Prostate gland (tissue), 2 donors: ENCODE measurements at regions not wholly inside any gene's neighbourhood (a gene's known extent, or its start where the extent isn't known, plus 50 kb on each side); places are given as distances from the start of the nearest gene placed in this dataset.
A peak's percentile ranks its signal among the peaks of the same experiment; 100 is the strongest.

ENCODE experiments used
- DNase-seq: peaks from one replicate; pipeline ENCODE4 v3.0.0-alpha.2; 2019; ENCODE audit warnings: low spot score
- H3K27ac ChIP-seq, 2 donors: fragments of 200-600 bp; sonication (generic); 2 replicates each; pipeline ENCODE4 v1.5.1; 2017 to 2019
- H3K27me3 ChIP-seq: fragments of 200-600 bp; sonication (generic); replicated peaks from 2 replicates; pipeline ENCODE4 v1.5.1; 2019; ENCODE audit not compliant: insufficient read depth
- H3K36me3 ChIP-seq, 2 donors: fragments of 200-600 bp; sonication (generic); 1 replicate in 1 of 2; 2 replicates in 1 of 2; pipeline versions ENCODE4 v1.5.1 to v1.8.1; 2017 to 2019
- H3K4me1 ChIP-seq: fragments of 200-600 bp; sonication (generic); replicated peaks from 2 replicates; pipeline ENCODE4 v1.5.1; 2019
- H3K4me3 ChIP-seq, 2 donors: fragments of 200-600 bp; sonication (generic); 2 replicates each; pipeline ENCODE4 v1.5.1; 2017 to 2019
- H3K9me3 ChIP-seq: fragments of 200-600 bp; sonication (generic); 2 replicates; pipeline ENCODE4 v1.5.1; 2017
- CTCF ChIP-seq, 4 experiments: fragments of 200-600 bp in 2 of 4; fragments of 450-650 bp in 2 of 4; sonication (generic) in 2 of 4; IDR thresholded peaks; 1 replicate in 3 of 4; 2 replicates in 1 of 4; pipeline ENCODE4 v1.5.1; 2016 to 2019; ENCODE audit warnings: antibody characterized with exemption in 4 of 4, mild to moderate bottlenecking in 2 of 4, moderate library complexity in 2 of 4
- POLR2A ChIP-seq: fragments of 450-650 bp; IDR thresholded peaks from one replicate; pipeline ENCODE4 v1.6.1; 2016; ENCODE audit warnings: antibody characterized with exemption, mild to moderate bottlenecking
- POLR2AphosphoS5 ChIP-seq: sonication (generic); formaldehyde crosslinking; IDR thresholded peaks from one replicate; pipeline ENCODE4 v1.6.1; 2017; ENCODE audit warnings: antibody characterized with exemption
- WGBS: methylation state at CpG from one replicate; pipeline ENCODE4 v1.1.5; 2018; 5-methylcytosine and 5-hydroxymethylcytosine counted together
- intact Hi-C: fragments of 100-400 bp; cut with DNase I; formaldehyde crosslinking; loops from one replicate; pipeline ENCODE4 v1.14.2; 2022

- Histone ChIP-seq H3K27ac (no peak overlapping the region), H3K27me3 (no peaks in the 10 kb centered on the region), H3K9me3 (no peaks in the 10 kb centered on the region), H3K4me1 (no peaks in the 10 kb centered on the region), H3K4me3 (no peak overlapping the region), H3K36me3 (no peaks in the 10 kb centered on the region)
- no peak for DNase-seq
- intact Hi-C loops = no loop called here
- TF ChIP-seq CTCF (IDR thresholded peaks at IDR 0.05) (no peak), POLR2AphosphoS5 (peak; percentile 4), POLR2A (no peak)
- 36% methylated on average over 3 of the region's 3 CpGs for WGBS
These were observed 140.6 kb downstream of the JCAD start for GRCh38 chr10:29918623-29919400.

- 47% methylated on average over 4 of the region's 4 CpGs for WGBS
- Histone ChIP-seq H3K27ac (peak overlapping the region; percentile 9 to 18), H3K4me3 (no peak overlapping the region), H3K27me3 (no peaks in the 10 kb centered on the region), H3K36me3 (no peaks in the 10 kb centered on the region), H3K9me3 (no peaks in the 10 kb centered on the region), H3K4me1 (no peaks in the 10 kb centered on the region)
- intact Hi-C loops = no loop called here
- no peak for TF ChIP-seq POLR2A
- TF ChIP-seq POLR2AphosphoS5 = peak; percentile 94
- TF ChIP-seq CTCF (IDR thresholded peaks at IDR 0.05) = peak in 1 of 4 experiments; percentile 8
- DNase-seq = peak; percentile 68
These were observed 142.1 kb downstream of the JCAD start for GRCh38 chr10:29917311-29917710.

- H3K9me3 ChIP-seq = no peaks in the 10 kb centered on the region
- H3K4me1 ChIP-seq = no peaks in the 10 kb centered on the region
- 86% methylated on average over 4 of the region's 4 CpGs for WGBS
- no peaks in the 10 kb centered on the region for H3K36me3 ChIP-seq
- H3K27me3 ChIP-seq = no peaks in the 10 kb centered on the region
- no peak overlapping the region for H3K4me3 ChIP-seq
- intact Hi-C loops = no loop called here
- no peak for DNase-seq
- H3K27ac ChIP-seq = peak overlapping the region; percentile 9 to 18
- TF ChIP-seq POLR2A = no peak
- no peak for TF ChIP-seq CTCF (IDR thresholded peaks at IDR 0.05)
- TF ChIP-seq POLR2AphosphoS5 = no peak
These were observed 142.7 kb downstream of the JCAD start for GRCh38 chr10:29916669-29917068.

GRCh38 chr10:29914986-29915785, 144.2 kb downstream of the JCAD start:
- Histone ChIP-seq H3K4me3 (no peak overlapping the region), H3K4me1 (no peaks in the 10 kb centered on the region), H3K27me3 (no peaks in the 10 kb centered on the region), H3K36me3 (no peaks in the 10 kb centered on the region), H3K9me3 (no peaks in the 10 kb centered on the region), H3K27ac (no peak overlapping the region)
- 61% methylated on average over 3 of the region's 3 CpGs for WGBS
- intact Hi-C loops = no loop called here
- DNase-seq = no peak
- TF ChIP-seq POLR2AphosphoS5 (no peak), CTCF (IDR thresholded peaks at IDR 0.05) (no peak), POLR2A (no peak)
